HG03135 (cell line): ENCODE measurements at regions not wholly inside any gene's neighbourhood (a gene's known extent, or its start where the extent isn't known, plus 50 kb on each side); places are given as distances from the start of the nearest gene placed in this dataset.
"Not testable (repeated sequence)": the region's sequence is repeated elsewhere in the genome, so short reads cannot be mapped to it uniquely, and the experiment has no call there.

Experiments
- ATAC-seq: cut with Tn5 transposase; IDR thresholded peaks from one replicate; pipeline ENCODE4 v1.9.1; 2021; ENCODE audit warnings: mild to moderate bottlenecking, moderate library complexity; ENCODE audit not compliant: unreplicated experiment

- no peak for ATAC-seq
Observed at GRCh38 chr10:64277536-64277935, 756.3 kb downstream of the REEP3 start.

GRCh38 chr10:64283621-64284020 is 762.4 kb downstream of the REEP3 start:
- no peak for ATAC-seq

- ATAC-seq: no peak
Observed at GRCh38 chr10:64286533-64286932, 765.3 kb downstream of the REEP3 start.

GRCh38 chr10:64288404-64288803 is 767.2 kb downstream of the REEP3 start:
- no peak for ATAC-seq

GRCh38 chr10:64303566-64303965 is 782.4 kb downstream of the REEP3 start:
- ATAC-seq: no peak

- no peak for ATAC-seq
Observed at GRCh38 chr10:64306729-64307327, 785.6 kb downstream of the REEP3 start.

DNA sequence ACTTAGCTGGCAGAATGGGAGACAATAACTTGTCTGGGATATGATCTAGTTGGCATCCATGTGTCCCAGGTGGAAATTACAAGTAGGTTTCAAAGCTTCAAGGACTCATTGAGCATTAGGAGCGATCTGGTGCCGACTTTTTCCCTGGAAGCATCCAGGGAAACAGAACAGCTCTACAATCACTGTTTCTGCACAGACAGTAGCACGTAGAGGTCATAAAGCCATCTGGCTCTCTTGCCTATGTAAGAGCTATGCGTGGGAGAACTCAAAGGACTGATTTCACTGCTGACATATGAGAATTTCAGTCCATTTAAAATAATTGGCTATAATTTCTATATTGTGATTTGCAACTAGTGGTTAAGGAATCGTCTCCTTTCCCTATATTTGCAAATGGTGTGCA is 791.7 kb downstream of the REEP3 start:
- no peak for ATAC-seq

DNA sequence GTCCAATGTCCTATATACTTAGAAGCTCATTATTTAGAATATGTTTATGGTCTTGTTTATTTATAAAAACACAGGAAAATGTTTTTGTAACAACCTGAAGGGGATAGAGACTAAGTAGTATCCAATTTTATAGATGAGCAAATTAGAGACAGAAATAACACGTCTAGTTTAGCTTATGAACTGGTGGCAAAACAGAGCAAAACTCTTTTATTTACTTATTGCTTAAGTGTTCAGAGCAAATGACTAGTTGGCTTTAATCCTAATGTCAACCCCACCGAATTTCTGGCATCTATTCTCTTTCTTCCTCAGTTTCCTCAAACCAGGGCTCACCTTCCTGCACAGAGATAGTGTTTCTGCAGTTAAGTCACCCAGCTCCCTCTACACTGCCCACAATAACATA is 792.8 kb downstream of the REEP3 start:
- ATAC-seq: no peak

DNA sequence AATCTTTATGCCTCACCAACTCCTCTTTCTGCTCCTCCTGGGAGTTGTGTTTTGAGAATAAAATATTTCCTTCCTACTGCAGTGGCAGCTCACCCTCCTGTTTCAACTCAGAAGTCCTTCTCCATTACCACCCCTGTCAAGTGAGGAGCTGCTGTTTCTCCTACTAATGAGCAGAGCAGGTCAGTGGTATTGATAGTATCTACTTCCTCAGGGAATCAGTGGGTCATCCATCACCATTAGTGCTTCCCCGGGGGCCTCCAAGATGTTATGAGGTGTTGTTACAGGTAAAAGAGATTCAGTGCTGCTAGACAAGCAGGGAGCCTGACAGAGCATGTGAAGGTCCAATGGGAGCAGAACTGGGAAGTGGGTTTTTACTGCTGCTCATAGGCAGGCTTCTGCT is 795.2 kb downstream of the REEP3 start:
- no peak for ATAC-seq

- no peak for ATAC-seq
Observed at GRCh38 chr10:64316833-64317232, 795.6 kb downstream of the REEP3 start.

DNA sequence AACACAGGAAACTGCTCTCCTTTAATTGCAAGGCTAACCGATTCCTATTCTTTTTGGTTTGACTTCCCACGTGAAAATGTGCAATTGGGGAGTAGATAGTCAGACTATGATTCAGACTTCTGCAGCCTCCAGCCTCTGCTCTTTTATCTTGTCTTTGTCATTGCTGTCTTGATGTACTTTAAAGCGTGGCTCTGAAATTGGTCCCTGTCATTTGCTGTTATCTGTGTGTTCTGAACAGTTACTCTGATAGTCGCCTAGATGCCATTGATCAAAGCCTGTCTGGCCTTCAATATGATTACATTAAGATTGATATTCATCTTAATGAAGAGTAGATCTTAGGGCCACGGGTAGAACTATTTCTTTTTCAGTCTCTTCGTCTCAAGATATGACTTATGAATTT is 799.2 kb downstream of the REEP3 start:
- ATAC-seq: no peak

DNA sequence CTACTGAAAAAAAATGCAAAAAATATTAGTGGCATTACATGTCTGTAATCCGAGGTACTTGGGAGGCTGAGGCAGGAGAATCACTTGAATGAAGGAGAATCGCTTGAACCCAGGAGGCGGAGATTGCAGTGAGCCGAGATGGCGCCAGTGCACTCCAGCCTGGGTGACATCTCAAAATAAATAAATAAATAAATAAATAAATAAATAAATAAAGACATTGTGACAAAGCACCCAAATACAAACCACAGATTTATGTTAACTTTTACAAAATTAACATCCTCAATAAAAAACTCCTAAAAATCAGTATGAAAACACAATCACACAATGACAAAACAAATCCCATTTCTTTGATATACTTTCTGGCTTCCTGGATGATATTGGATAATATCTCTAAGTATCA is 808.3 kb downstream of the REEP3 start:
- ATAC-seq: no peak

- ATAC-seq: no peak
Observed at GRCh38 chr10:64332551-64332950, 811.4 kb downstream of the REEP3 start.

DNA sequence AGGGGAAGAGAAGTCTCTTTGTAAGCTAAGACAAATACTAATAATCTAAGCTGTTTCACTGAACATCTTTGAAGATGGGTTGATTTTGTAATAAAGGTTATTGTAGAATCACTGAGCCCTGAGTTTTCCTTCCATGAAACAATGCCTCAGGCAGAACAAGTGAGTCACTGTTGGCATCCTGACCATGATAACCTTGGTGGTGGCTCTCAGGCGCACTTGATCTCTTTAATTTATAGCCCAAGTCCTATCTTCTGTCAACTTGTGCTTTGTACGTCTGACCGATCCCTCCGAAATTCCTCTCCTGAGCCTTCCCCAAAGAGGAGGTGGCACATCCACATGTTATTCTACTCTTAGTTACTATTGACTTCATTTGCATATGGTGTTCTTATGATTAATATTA is 812.9 kb downstream of the REEP3 start:
- no peak for ATAC-seq

GRCh38 chr10:64344211-64344610 is 823.0 kb downstream of the REEP3 start:
- ATAC-seq: no peak

DNA sequence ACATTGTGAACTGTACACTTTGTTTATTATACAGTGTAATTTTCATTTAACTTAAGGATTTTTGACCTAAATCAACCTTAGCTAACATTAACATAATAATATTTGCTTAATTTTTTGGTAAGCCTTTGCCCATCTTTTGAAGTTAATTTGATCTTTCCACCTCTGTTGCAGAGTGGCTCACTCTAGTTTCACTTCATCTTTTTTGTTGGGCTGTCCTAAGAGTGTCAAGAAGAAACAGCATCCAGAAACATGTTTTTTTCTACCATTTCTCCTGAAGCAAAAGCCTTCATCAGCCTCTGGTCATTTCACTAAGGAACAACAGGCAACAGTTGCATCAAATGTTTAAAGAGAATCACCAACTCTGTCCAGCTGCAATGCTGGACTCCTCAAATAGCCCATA is 824.7 kb downstream of the REEP3 start:
- ATAC-seq: no peak

DNA sequence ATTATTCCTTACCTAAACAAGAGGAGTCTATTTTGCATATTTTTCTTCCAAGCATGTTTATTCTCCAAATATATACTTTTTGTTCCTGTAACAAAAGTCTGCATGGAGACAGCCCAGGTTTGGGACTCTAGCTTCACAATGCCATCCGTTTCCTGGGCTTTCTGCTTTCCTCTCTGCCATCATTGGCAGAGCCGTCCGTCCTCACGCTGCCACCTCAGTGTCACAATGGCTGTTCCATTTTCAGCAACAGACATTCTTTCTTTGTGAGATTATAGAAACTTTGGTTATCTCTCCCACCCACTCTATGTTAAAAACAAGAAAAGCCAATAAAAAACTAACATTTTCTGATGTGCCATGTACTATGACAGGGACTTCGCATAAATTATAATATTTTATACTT is 825.2 kb downstream of the REEP3 start:
- no peak for ATAC-seq

DNA sequence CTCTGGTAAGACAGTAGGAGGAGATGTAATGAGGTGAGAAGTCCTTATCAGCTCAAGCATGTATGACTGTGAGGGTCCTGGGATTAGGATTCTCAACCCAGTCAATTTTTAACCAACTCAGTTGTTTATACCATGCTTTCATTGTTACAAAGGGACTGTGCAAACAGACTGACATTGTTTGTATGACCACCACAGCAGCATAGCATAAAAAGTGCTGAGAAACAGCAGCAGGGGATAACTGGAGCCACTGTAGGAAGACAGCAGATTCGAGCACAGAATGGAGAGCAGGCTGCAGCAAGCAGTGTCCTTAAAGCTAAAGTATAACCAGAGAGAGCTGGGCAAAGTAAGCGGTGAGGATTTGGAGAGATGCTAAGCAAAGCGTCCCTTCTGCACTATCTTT is 829.5 kb downstream of the REEP3 start:
- no peak for ATAC-seq

DNA sequence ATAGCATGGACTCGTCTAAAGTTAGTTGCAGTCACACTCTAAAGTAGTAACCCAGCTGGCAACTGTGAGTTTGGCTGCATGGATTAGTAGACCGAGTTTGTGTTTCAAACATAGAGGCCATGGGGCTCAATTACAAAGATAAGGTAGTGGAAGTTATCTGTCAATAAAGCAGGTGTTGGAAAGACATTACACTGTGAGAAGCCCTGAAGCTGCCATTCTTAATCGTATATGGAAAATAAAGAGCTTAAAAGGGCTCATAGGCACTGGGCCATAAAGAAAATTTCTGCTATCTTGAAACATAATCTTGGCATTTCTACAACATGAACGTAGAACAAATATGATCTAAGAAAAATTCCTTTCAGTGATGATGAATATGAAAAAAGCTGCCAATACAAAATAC is 837.7 kb downstream of the REEP3 start:
- ATAC-seq: no peak

- ATAC-seq: not testable (repeated sequence)
Observed at GRCh38 chr10:64360240-64360639, 839.0 kb downstream of the REEP3 start.

DNA sequence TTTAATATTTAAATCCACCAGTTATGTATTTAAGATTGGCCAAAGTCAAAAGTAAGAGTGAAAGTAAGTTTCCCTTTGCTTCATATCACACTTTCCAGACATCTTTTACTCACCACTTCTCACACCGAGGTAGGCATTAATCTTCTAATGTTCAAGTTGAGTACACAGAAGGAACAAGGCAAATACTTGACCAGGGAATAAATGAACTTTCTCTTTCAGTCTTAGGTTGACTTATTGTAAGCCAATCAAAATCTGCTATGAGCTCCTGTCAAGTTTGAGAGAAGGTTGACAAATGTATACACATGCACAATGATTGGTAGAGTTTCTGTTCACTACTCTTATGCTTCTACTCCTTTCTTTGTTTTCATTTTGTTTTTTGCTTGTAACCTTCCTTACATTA is 842.5 kb downstream of the REEP3 start:
- ATAC-seq: no peak

DNA sequence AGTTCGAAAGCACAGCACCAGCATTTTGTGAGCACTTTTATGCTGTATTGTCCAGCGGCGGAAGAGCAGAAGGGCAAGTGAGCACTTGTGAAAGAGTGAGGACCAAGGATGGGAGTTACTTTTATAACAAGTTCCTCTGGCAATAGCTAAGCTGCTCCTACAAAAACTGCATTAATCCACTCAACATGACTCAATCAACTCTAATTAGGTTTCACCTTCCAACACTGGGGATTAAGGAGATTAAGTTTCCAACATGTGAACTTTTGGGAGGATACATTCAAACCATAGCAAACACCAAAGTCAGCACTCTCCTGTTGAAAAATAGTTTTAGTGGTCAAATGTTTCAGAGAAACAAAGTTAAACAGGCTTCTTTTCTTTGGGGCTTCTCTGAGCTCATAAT is 844.5 kb downstream of the REEP3 start:
- ATAC-seq: no peak

DNA sequence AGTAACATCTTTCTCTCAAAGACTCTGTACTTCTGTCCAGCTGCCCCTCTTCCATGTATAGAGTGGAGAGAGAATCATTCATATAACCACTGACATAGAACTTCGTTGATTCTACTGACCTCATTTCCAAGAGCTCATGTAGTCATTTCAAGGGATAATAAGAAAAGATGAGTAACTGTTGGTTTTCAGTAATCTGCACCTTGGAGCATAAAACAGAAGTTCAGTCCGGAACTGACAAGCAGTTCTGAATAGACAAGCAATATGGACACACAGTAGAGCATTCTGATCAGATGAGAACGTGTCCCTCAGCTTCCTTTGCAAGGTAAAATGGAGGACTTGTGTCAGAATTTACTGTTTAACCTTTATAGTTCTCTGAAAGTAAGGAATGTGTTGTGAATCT is 847.1 kb downstream of the REEP3 start:
- no peak for ATAC-seq
